Nucleus accumbens (tissue), 56 donors: ENCODE measurements at regions not wholly inside any gene's neighbourhood (a gene's known extent, or its start where the extent isn't known, plus 50 kb on each side); places are given as distances from the start of the nearest gene placed in this dataset.
A peak's percentile ranks its signal among the peaks of the same experiment; 100 is the strongest.

Experiments used
- DNase-seq, 56 donors: peaks; one replicate each; lab custom pipeline; 2025; lab: John Stamatoyannopoulos, UW

DNA sequence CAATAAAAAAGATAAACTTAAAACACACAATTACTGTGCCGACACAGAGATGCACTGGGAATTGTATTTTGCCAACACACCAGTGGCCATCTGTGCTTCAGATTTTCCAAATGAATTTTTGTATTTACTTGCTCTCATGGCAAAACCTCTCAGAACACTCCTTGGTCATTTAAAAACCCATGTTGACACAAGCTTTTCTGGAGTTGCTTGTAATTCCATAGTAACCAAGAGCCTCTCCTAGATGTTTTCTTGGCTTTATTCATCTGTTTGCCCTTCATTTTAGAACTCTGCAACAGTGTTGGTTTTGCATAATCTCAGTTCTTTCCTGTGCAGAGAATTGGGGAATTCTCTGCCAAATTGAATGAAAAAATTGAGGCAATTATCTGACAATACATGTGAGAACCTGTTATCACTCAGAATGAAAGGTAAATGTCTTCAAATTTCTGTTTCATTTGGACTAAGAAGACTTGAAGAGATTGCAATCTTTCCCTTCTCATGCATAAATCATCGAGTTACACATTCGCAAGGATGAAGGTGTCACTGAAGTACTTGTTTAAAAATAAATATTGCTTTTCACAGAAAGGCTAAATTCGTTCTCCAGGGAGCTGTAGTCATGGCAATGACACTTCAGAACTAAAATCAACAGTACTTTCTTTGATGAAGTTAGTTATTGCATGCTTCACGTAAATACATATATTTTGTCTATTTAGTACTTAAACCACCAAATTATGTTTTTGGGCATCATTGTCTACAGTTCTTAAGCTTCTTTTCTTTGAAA lies 301.8 kb upstream of the CTSO start:
- DNase-seq = no peak

DNA sequence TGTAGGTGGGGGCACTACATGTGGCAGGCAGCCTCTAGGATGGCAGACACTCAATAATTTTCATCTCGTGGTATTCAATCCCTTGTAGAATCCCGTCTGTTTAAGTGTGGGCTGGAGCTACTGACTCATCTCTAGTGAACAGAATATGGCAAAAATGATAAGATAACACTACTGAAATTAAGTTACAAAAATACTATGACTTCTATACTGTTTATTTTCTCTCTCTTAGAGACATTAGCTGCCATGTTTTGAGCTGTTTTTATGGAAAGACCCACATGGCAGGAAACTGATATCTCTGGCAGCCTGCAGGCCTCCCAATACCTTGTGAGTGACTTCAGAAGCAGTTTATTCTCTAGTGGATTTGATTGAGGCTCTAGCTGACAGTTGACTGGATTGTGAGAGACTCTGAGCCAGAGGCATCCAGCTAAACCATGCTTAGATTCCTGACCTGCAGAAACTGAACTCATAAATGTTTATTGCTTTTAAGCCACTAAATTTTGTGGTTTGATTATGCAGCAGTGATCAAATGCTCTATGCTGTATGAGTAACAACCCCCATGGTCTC lies 298.8 kb upstream of the CTSO start:
- no peak for DNase-seq

DNA sequence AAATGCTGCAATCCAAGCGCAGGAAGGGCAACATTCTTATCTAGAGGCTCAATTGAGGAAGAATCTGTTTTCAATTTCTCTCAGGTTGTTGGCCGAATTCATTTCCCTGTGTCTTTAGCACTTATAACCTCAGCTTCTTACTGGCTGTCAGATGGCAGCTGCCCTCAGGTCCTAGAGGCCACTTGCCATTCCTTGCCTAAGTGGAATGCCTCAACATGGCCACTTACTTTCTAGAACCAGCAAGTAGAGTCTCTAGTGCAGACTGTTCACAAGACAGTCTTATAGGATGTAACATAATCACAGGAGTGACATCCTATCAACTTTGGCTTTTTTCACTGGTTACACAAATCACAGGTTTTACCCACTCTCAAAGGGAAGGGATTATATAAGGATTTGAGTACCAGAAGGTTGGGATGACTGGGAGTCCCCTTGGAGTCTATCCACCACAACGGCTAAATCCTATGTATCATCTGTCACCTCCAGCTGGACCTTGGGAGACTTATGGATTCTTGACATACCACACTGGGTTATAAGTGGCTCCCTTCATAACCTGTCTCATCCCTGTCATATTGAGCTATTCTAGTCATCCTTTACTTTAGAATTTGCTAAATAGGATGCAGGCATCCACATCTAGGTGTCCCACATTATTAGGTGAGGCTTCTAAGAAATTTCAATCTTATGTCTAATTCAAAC lies 297.9 kb upstream of the CTSO start:
- DNase-seq = no peak

DNA sequence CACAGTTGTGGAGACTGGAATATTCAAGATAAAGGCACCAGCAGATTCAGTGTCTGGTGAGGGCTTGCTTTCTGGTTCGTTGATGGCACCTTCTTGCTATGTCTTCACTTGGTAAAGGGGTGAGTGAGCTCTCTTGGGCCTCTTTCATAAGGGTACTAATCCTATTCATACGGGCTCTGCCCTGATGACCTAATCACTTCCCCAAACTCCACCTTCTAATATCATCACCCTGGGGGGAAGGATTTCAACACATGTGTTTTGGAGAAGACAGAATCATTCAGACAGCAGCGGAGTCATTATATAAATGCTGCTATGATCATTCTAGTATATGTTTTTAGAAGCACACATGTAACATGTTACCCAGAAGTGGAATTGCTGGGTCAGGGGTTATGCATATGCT lies 295.3 kb upstream of the CTSO start:
- DNase-seq = no peak

DNA sequence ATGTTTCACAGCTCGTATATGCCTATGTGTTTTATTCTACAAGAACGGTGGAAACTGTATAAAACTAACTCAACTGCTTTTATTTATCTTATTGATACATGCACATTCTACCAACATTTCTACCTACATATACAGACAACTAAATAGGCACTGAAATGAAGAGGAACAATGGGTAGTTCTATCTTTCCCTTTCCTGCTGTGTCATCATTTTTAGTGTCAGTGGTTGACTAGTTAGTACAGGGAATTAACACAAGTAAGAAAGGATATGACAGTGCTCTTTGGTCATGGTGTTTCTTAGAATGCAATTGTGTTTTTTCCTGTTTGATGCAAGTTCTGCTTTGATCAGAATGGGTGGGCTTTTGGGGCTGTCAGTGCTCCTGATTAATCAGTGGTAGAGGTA lies 293.8 kb upstream of the CTSO start:
- no peak for DNase-seq

DNA sequence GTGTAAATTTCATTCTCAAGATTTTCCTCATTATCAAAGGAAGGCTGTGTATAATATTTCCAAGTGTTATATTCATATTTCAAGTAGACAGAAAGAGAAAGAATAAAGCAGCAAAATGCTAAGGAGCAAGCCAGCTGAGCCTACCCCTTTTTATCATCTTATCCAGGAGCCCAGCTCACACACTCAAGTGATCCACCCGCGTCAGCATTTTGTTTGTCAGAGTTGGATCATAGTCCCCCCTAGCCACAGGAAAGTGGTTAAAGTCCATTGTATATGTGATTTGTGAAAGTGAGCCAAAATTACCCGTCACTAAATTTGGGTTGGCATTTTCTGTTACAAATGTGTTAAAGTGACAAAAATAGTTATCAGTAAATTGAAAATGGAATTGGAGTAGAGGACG lies 289.3 kb upstream of the CTSO start:
- DNase-seq = no peak

DNA sequence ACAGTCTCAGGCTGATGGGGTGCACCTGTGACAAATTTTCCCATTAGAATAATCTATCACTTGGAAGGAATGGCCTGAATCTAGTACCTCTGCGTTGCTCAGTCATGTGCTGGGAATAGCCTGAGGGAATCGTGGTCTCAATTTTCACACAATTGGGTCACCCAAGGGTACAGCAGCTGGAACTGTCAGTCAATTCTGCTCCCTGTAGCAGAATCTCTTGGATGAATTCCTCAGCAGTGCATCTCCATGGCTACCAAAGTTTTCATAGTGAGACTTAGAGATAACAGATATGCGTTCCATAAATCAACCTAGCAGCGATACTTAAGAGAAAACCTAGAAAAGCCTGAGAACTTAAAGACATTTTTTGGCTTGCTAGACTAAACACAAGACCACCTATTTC lies 288.7 kb upstream of the CTSO start:
- peak in 1 of 56 donors; percentile 0 for DNase-seq

DNA sequence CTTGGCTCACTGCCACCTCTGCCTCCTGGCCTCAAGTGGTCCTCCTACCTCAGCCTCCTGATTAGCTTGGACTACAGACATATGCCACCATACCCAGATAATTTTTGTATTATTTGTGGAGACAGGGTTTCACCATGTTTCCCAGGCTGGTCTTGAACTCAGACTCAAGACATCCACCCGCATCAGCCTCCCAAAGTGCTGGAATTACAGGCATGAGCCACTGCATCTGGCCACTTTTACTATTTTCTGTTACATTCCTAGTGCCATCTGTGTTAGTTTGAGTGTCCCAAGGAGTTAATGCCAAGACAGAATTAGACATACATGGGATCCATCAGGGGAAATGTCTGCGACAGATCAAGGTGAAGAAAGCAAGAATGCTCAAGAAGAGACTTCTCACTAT lies 288.2 kb upstream of the CTSO start:
- DNase-seq = no peak

DNA sequence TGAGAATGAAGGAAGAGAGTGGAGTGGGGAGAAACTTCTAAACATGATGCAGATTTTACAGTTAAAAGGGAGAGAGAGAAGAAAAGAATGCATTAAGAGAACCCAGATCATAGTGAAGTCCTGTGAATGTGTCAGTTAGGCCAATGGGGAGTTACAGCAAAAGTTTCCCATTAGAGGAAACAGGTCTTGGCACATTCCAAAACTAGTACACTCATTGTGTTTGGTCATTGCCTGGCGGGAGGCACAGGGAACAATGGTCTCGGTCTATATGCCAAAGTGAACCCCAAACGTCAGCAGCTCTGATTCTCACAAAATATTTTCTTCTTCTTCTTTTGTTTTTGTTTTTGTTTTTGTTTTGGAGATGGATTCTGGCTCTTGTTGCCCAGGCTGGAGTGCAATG lies 284.5 kb upstream of the CTSO start:
- no peak for DNase-seq

DNA sequence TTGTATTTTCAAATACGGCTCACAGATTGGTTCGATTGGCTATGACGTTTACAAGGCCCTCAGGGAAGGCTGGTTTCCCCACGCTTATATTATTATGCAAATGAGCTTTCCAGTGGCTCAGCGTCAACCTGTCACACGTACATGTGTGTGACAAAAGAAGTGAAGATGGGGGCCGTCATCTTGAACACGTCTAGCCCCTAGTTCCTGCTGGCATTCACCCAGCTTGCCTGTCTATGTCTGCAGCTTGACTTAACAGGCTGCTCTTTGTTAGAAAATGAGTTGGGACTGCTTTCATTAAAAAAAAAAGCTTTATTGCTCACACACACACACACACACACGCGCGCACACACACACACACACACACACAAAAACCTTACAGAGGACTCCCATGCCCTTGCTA lies 283.6 kb upstream of the CTSO start:
- peak in 1 of 56 donors; percentile 10 for DNase-seq

DNA sequence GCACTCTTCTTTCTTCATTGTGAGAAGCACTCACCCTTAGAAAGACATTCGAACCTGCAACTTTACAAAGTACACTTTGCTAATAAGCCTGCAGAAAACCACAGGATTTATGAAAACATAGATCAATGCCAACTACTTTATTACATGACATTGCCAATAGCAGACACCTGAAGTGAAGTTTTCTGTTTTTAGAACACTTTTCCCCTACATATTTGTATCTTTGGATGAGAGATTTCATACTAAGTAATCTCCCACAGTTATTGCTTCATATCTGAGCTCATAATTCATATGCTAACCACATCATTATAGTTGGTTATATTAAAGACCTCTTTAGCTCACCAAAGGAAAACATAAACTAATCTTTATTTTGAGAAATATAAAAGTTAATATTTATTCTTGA lies 276.5 kb upstream of the CTSO start:
- DNase-seq = no peak

DNA sequence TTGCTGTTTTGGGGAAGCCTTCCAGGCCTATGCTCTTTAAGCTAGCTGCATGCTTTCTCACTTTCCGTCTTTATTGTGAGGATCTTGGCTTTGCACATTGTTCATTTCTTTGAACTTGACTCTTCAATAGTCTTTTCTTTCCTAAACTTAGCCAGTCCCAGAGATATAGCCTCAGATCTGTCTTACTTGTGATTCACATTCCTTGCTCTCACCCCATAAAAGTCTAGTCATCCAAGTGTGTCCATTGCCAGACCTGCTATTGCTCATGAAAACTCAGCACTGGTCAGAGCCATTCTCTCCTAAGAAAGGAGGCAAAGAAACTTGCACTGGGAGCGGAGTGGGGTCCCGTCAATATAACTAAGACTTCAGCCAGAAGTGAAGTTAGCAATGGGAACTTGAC lies 275.0 kb upstream of the CTSO start:
- no peak for DNase-seq

DNA sequence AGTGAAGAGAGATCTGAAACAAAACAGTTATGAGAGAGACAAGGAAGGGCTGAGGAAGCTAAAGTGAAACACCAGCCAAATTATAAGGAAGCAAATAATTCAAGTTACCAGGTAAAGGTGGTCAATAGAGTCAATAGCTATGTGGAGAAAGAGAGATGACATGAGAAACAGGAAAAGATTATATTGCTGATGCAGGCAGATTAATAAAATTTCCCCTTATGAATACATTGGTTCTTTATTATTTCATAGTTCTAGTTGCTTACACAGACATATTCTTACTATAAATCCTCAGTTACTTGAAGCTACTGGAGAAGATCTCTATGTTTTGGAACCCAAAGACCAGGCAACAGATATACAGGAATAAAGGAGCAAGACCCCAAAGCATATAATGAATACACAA lies 273.7 kb upstream of the CTSO start:
- DNase-seq = no peak

DNA sequence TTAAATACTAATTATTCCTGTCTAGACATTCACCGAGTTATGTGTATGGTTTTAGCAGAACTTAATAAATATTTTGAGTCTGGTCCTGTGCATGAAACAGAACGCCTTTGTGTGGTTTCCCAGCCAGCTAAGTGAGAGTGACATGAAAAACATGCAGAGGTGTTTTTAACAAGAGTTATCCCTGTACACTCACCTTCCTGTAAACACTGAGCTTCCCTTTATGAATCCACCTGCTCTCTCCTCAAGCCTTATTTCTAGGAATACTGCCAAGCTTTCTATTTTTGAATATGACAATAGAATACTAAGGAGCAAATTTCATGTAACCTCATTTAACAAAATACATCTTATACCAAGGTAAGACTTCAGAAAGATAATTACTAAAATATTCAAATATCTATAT lies 270.3 kb upstream of the CTSO start:
- no peak for DNase-seq

DNA sequence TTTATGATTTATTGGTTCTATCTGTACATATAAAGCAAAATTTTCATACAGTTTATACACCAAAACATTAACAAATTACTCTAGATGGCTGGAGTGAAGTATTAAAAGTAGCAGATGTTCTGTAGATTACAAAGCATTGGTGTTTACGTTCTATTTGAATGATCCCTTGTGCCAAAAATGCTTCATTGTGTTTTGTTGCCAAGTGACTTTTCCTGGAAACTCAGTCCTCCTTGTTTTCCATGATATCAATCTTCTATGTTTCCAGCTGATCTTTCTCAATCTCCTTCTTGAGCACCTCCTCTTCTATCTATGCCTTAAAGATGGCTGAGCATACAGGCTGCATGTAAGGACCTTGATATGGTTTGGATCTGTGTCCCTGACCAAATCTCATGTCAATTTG lies 263.6 kb upstream of the CTSO start:
- no peak for DNase-seq

DNA sequence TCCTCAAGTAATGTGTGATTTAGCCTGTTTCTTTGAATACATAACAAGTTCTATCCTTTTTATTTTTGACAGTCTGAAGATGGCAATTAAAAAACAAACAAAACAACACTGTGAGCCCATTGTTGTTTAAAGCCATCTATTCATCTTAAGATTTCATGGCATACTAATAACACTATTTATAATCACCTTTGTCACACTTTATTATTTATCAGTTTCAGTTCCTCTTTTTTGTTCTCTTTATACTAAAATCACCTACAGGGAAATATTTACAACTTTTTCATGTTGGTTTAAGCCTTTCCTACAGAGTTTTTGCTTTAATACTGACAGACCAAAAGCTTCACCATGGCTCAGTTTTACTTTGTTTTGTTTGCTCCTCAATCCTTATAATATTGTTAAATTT lies 247.4 kb upstream of the CTSO start:
- DNase-seq = no peak

DNA sequence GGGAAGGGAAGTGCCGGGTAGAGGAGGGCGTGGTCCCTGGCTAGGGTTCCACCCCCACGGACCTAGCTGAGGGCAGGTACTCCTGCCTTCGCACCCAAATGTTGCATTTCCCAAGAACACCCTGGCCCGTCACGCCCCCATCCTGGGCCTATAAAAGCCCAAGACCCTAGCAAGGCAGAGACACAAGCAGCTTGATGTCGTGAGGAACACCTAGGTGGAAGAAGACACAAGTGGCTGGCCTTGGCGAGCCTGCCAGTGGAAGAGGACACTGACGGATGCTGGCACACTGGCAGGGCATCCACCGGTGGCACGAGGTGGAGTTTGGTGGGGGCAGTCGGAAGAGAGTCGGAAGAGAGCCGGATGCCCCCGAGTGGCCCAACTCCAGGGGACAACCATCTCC lies 244.8 kb upstream of the CTSO start:
- no peak for DNase-seq

DNA sequence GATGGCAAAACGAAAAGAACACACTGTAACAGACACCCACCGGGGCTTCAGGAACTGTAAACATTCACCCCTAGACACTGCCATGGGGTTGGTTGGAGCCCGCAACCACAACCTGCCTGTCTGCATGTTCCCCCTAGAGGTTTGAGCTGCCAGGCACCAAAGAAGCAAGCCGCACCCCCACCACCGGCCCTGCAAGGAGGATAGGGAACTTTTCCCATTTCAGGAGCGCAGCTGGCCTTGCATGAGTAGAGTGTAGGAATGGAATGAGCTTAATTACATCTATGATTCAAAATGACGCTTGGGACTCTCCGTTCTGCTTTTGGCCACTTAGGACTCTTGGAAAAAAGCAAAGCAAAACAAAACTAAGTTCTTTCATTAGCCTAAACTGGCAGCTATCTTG lies 243.6 kb upstream of the CTSO start:
- no peak for DNase-seq

DNA sequence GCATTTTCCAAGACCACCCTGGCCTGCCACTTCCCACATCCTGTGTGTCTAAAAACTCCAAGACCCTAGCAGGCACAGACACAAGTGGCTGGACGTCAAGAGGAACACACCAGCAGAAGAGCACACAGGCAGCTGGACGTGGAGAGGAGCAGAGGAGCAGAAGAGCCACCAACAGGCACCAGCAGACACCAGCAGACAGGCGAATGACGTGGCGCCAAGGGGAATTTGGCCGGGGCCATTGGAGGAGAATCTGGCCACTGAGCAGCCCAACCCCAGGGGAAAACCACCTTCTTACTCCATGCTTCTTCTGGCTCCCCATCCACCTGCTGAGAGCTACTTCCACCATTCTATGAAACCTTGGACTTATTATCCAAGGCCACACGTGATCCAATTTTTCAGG lies 243.1 kb upstream of the CTSO start:
- no peak for DNase-seq

DNA sequence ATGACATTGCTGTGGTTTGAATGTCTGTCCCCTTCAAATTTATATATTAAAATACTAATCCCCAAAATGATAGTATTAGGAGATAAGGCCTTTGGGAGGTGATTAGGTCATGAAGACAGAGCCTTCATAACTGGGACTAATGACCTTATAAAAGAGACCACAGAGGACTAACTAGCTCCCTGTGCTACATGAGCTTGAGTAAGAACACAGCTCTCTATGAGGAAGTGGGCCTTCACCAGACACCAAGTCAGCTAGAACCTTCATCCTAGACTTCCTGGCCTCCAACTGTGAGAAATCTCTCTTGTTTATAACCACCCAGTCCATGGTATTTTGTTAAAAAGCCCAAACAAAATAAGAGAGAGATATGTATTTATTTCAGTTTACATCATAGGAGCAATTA lies 242.2 kb upstream of the CTSO start:
- no peak for DNase-seq

DNA sequence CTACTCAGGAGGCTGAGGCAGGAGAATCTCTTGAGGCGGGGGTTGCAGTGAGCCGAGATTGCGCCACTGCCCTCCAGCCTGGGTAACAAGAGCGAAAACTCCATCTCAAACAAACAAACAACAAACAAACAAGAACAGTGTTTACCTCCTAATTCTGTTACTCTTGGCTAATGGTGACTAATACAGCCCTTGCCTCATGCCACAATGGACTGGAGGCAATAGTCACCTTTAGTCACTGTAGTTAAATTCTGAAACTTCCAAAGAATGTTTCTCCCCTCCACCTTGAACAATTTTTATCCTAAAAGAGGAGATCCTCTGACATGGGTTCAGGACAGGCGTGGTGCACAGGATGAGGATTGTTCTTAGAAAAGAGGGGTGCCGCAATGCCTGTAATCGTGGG lies 241.2 kb upstream of the CTSO start:
- no peak for DNase-seq

DNA sequence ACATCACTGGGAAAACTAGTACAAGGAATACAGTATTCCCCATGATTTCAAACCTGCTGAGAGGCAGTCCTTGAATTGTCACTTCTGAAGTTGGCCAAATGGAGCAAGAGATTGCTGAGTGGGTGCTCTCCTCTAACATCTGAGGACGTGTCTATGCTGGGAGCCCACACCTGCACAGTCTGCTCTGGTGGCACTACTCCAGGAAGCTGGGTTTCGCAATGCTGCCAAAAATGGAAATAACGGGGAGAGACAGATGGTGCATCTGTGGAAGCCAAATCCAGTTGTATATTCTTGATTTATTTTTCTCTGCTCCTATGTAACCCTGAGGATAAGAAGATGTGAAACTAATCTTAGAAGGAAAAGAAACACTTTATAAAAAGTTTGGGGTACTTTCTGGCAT lies 240.1 kb upstream of the CTSO start:
- no peak for DNase-seq
